Neuronal stem cell (in vitro differentiated cells): ENCODE measurements at regions not wholly inside any gene's neighbourhood (a gene's known extent, or its start where the extent isn't known, plus 50 kb on each side); places are given as distances from the start of the nearest gene placed in this dataset.

Experiments
- DNase-seq: peaks from one replicate; pipeline ENCODE4 v3.0.0-alpha.2; 2013; ENCODE audit warnings: low spot score
- H2AFZ ChIP-seq: one replicate; pipeline ENCODE4 v1.6.1; 2013; ENCODE audit warnings: mild to moderate bottlenecking, low read length, inconsistent platforms
- H2AK5ac ChIP-seq: 2 replicates; pipeline ENCODE4 v1.6.1; 2013; ENCODE audit warnings: low read depth, mild to moderate bottlenecking, inconsistent platforms, low read length, moderate library complexity, mixed read lengths
- H2BK120ac ChIP-seq: 2 replicates; pipeline ENCODE4 v1.6.1; 2013; ENCODE audit warnings: low read depth, mild to moderate bottlenecking, inconsistent platforms, low read length, moderate library complexity, mixed read lengths
- H2BK12ac ChIP-seq: one replicate; pipeline ENCODE4 v1.6.1; 2013; ENCODE audit warnings: low read length, inconsistent platforms
- H2BK15ac ChIP-seq: 2 replicates; pipeline ENCODE4 v1.6.1; 2013; ENCODE audit warnings: mild to moderate bottlenecking, low read length, inconsistent platforms, mixed read lengths
- H2BK5ac ChIP-seq: one replicate; pipeline ENCODE4 v1.6.1; 2013; ENCODE audit warnings: inconsistent platforms, mild to moderate bottlenecking, low read length, moderate library complexity
- H3K14ac ChIP-seq: one replicate; pipeline ENCODE4 v1.6.1; 2013; ENCODE audit warnings: low read length, inconsistent platforms
- H3K18ac ChIP-seq: 2 replicates; pipeline ENCODE4 v1.6.1; 2013; ENCODE audit warnings: low read length, inconsistent platforms
- H3K23ac ChIP-seq: 2 replicates; pipeline ENCODE4 v1.6.1; 2013; ENCODE audit warnings: low read depth, mild to moderate bottlenecking, mixed read lengths, low read length, inconsistent platforms; ENCODE audit not compliant: poor library complexity
- H3K27ac ChIP-seq: replicated peaks from 3 replicates; pipeline ENCODE4 v1.5.1; 2013; ENCODE audit warnings: low read length, inconsistent platforms
- H3K27me3 ChIP-seq, 3 experiments: 2 replicates each; pipeline ENCODE4 v1.6.1; 2013; ENCODE audit warnings: low read length in 3 of 3, mild to moderate bottlenecking in 2 of 3, inconsistent platforms in 1 of 3, low read depth in 1 of 3, mixed read lengths in 1 of 3, moderate library complexity in 1 of 3; ENCODE audit not compliant: control insufficient read depth in 3 of 3, insufficient read depth in 3 of 3
- H3K36me3 ChIP-seq, 2 donors: replicated peaks in 1 of 2; 2 replicates each; pipeline ENCODE4 v1.6.1; 2013; ENCODE audit warnings: low read length in 2 of 2; ENCODE audit not compliant: control insufficient read depth in 2 of 2, insufficient read depth in 2 of 2
- H3K4ac ChIP-seq: 2 replicates; pipeline ENCODE4 v1.6.1; 2013; ENCODE audit warnings: inconsistent platforms, mild to moderate bottlenecking, low read length, moderate library complexity
- H3K4me1 ChIP-seq, 2 donors: 1 replicate in 1 of 2; 2 replicates in 1 of 2; pipeline ENCODE4 v1.6.1; 2013; ENCODE audit warnings: low read length in 2 of 2, low read depth in 1 of 2; ENCODE audit not compliant: control insufficient read depth in 2 of 2, insufficient read depth in 1 of 2
- H3K4me2 ChIP-seq: one replicate; pipeline ENCODE4 v1.6.1; 2013; ENCODE audit warnings: mild to moderate bottlenecking, low read length, inconsistent platforms; ENCODE audit not compliant: insufficient read depth, poor library complexity, severe bottlenecking
- H3K4me3 ChIP-seq, 2 donors: 2 replicates each; pipeline ENCODE4 v1.5.1; 2013; ENCODE audit warnings: low read length in 2 of 2, mild to moderate bottlenecking in 2 of 2, inconsistent platforms in 1 of 2, moderate library complexity in 1 of 2
- H3K79me1 ChIP-seq: one replicate; pipeline ENCODE4 v1.6.1; 2013; ENCODE audit warnings: low read depth, mild to moderate bottlenecking, inconsistent platforms, low read length, moderate library complexity
- H3K9ac ChIP-seq: one replicate; pipeline ENCODE4 v1.6.1; 2013; ENCODE audit warnings: mild to moderate bottlenecking, low read depth, low read length, inconsistent platforms; ENCODE audit not compliant: poor library complexity
- H3K9me3 ChIP-seq, 2 donors: replicated peaks in 1 of 2; 2 replicates each; pipeline versions ENCODE3 to v1.6.1; 2013; ENCODE audit warnings: low read length in 2 of 2, mild to moderate bottlenecking in 2 of 2, inconsistent platforms in 1 of 2, low read depth in 1 of 2, mixed read lengths in 1 of 2, moderate library complexity in 1 of 2; ENCODE audit not compliant: control insufficient read depth in 2 of 2, insufficient read depth in 1 of 2
- H4K8ac ChIP-seq: one replicate; pipeline ENCODE4 v1.6.1; 2013; ENCODE audit warnings: low read depth, mild to moderate bottlenecking, inconsistent platforms, low read length, moderate library complexity
- H4K91ac ChIP-seq: one replicate; pipeline ENCODE4 v1.6.1; 2013; ENCODE audit warnings: low read length, low read depth, mild to moderate bottlenecking, inconsistent platforms; ENCODE audit not compliant: poor library complexity
- WGBS, 2 donors: extraction: QIAGEN DNeasy Blood & Tissue Kit; methylation state at CpG; one replicate each; pipeline ENCODE4 v1.1.7; 2013; ENCODE audit warnings: missing lambda C conversion rate in 2 of 2, mixed read lengths in 1 of 2; ENCODE audit not compliant: insufficient read length in 2 of 2, insufficient replicate concordance in 1 of 2; ENCODE audit errors: extremely low coverage in 2 of 2; 5-methylcytosine and 5-hydroxymethylcytosine counted together

- H2BK5ac ChIP-seq, result no peak overlapping the region
- no peak for DNase-seq
- H3K18ac ChIP-seq, result no peak overlapping the region
- no peak overlapping the region for H4K91ac ChIP-seq
- no peak overlapping the region for H3K4me3 ChIP-seq
- H3K14ac ChIP-seq, result no peak overlapping the region
- H3K4ac ChIP-seq, result no peak overlapping the region
- no peak overlapping the region for H2BK15ac ChIP-seq
- H3K36me3 ChIP-seq, result no peaks in the 10 kb centered on the region
- no peak overlapping the region for H2AK5ac ChIP-seq
- H2BK12ac ChIP-seq, result no peak overlapping the region
- no CpG with 5 or more reads among the region's 2 CpGs for WGBS, 2 donors
- H3K27me3 ChIP-seq, result no peaks in the 10 kb centered on the region
- H3K27ac ChIP-seq, result no peak overlapping the region
- no peaks in the 10 kb centered on the region for H3K79me1 ChIP-seq
- H3K23ac ChIP-seq, result no peak overlapping the region
- no peaks in the 10 kb centered on the region for H3K9me3 ChIP-seq
- H3K4me1 ChIP-seq, result no peaks in the 10 kb centered on the region
- H3K4me2 ChIP-seq, result no peak overlapping the region
- H2AFZ ChIP-seq, result no peak overlapping the region
- H4K8ac ChIP-seq, result no peak overlapping the region
- H2BK120ac ChIP-seq, result no peak overlapping the region
- no peak overlapping the region for H3K9ac ChIP-seq
Measured at GRCh38 chr2:208642125-208642779, 235.7 kb downstream of the PTH2R start.

- no peak overlapping the region for H2BK12ac ChIP-seq
- no CpG with 5 or more reads among the region's 1 CpG for WGBS, 2 donors
- no peak overlapping the region for H2BK120ac ChIP-seq
- H4K91ac ChIP-seq, result no peak overlapping the region
- no peaks in the 10 kb centered on the region for H3K27me3 ChIP-seq
- H2AK5ac ChIP-seq, result no peak overlapping the region
- H3K27ac ChIP-seq, result no peak overlapping the region
- no peak overlapping the region for H3K4me3 ChIP-seq
- H3K79me1 ChIP-seq, result no peaks in the 10 kb centered on the region
- no peak for DNase-seq
- no peak overlapping the region for H2BK15ac ChIP-seq
- H2AFZ ChIP-seq, result no peak overlapping the region
- H3K36me3 ChIP-seq, result no peaks in the 10 kb centered on the region
- H3K14ac ChIP-seq, result no peak overlapping the region
- no peak overlapping the region for H2BK5ac ChIP-seq
- H3K4me2 ChIP-seq, result no peak overlapping the region
- no peak overlapping the region for H3K23ac ChIP-seq
- no peak overlapping the region for H3K18ac ChIP-seq
- no peaks in the 10 kb centered on the region for H3K4me1 ChIP-seq
- H3K4ac ChIP-seq, result no peak overlapping the region
- H3K9me3 ChIP-seq, result no peaks in the 10 kb centered on the region
- H4K8ac ChIP-seq, result no peak overlapping the region
- H3K9ac ChIP-seq, result no peak overlapping the region
Measured at GRCh38 chr2:208643145-208643544, 236.6 kb downstream of the PTH2R start.

- DNase-seq, result no peak
- Histone ChIP-seq H3K79me1 (no peaks in the 10 kb centered on the region), H2BK12ac (no peak overlapping the region), H4K91ac (no peak overlapping the region), H3K4me1 (no peaks in the 10 kb centered on the region), H3K14ac (no peak overlapping the region), H2BK120ac (no peak overlapping the region), H3K27me3 (no peaks in the 10 kb centered on the region), H2AK5ac (no peak overlapping the region), H3K23ac (no peak overlapping the region), H4K8ac (no peak overlapping the region), H3K9ac (no peak overlapping the region), H3K4ac (no peak overlapping the region), H3K4me2 (no peak overlapping the region), H3K9me3 (no peaks in the 10 kb centered on the region), H3K27ac (no peak overlapping the region), H2BK5ac (no peak overlapping the region), H3K4me3 (no peak overlapping the region), H2AFZ (no peak overlapping the region), H3K18ac (no peak overlapping the region), H3K36me3 (no peaks in the 10 kb centered on the region), H2BK15ac (no peak overlapping the region)
- WGBS, 2 donors, result no CpG with 5 or more reads among the region's 1 CpG
Measured at GRCh38 chr2:208645226-208645625, 238.6 kb downstream of the PTH2R start.

GRCh38 chr2:208648368-208648767, 241.8 kb downstream of the PTH2R start:
- Histone ChIP-seq H2BK15ac (no peak overlapping the region), H3K23ac (no peak overlapping the region), H3K9ac (no peak overlapping the region), H3K27me3 (no peaks in the 10 kb centered on the region), H3K9me3 (no peaks in the 10 kb centered on the region), H3K36me3 (no peaks in the 10 kb centered on the region), H2AK5ac (no peak overlapping the region), H3K27ac (no peak overlapping the region), H3K4me1 (no peaks in the 10 kb centered on the region), H4K8ac (no peak overlapping the region), H2BK12ac (no peak overlapping the region), H2AFZ (no peak overlapping the region), H3K79me1 (no peaks in the 10 kb centered on the region), H3K18ac (no peak overlapping the region), H2BK5ac (no peak overlapping the region), H3K4me2 (no peak overlapping the region), H3K4me3 (no peak overlapping the region), H4K91ac (no peak overlapping the region), H3K4ac (no peak overlapping the region), H2BK120ac (no peak overlapping the region), H3K14ac (no peak overlapping the region)
- WGBS, 2 donors, result no CpG with 5 or more reads among the region's 4 CpGs
- no peak for DNase-seq
